PC-9 (cell line): ENCODE measurements at regions not wholly inside any gene's neighbourhood (a gene's known extent, or its start where the extent isn't known, plus 50 kb on each side); places are given as distances from the start of the nearest gene placed in this dataset.

Source experiments
- EZH2 ChIP-seq: fragments of 200-600 bp; sonication (generic); IDR thresholded peaks from 2 replicates; pipeline ENCODE4 v1.8.0; 2017; ENCODE audit warnings: antibody characterized with exemption, low read depth
- TF ChIP-seq, protein P1 (sequence below): fragments of 200-600 bp; sonication (generic); conservative IDR thresholded peaks from 2 replicates; pipeline ENCODE4 v1.6.1; 2017; ENCODE audit warnings: mixed run types, antibody characterized with exemption, mild to moderate bottlenecking, moderate library complexity

DNA sequence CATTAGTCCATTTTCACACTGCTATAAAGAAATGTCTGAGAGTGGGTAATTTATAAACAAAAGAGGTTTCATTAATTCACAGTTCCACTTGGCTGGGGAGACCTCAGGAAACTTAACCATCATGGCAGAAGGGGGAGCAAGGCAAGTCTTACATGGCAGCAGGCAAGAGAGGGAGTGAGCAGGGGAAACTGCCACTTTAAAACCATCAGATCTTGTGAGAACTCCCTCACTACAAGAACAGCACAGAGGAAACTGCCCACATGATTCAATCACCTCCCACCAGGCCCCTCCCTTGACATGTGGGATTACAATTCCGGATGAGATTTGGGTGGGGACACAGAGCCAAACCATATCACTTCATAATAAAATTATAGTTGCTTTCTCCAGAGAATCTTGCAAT lies 365.5 kb upstream of the ID2 start:
- TF ChIP-seq, protein P1, sequence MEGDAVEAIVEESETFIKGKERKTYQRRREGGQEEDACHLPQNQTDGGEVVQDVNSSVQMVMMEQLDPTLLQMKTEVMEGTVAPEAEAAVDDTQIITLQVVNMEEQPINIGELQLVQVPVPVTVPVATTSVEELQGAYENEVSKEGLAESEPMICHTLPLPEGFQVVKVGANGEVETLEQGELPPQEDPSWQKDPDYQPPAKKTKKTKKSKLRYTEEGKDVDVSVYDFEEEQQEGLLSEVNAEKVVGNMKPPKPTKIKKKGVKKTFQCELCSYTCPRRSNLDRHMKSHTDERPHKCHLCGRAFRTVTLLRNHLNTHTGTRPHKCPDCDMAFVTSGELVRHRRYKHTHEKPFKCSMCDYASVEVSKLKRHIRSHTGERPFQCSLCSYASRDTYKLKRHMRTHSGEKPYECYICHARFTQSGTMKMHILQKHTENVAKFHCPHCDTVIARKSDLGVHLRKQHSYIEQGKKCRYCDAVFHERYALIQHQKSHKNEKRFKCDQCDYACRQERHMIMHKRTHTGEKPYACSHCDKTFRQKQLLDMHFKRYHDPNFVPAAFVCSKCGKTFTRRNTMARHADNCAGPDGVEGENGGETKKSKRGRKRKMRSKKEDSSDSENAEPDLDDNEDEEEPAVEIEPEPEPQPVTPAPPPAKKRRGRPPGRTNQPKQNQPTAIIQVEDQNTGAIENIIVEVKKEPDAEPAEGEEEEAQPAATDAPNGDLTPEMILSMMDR, result no peak
- no peak for TF ChIP-seq EZH2
